ENCODE measurements at regions not wholly inside any gene's neighbourhood (a gene's known extent, or its start where the extent isn't known, plus 50 kb on each side); places are given as distances from the start of the nearest gene placed in this dataset.
A peak's percentile ranks its signal among the peaks of the same experiment; 100 is the strongest.

- peak overlapping the region in 1 of 2 donors; percentile 32 for H3K4me3 Mint-ChIP-seq
Measured at GRCh38 chr2:207474863-207475485, 54.8 kb upstream of the CREB1 start.

GRCh38 chr2:207475546-207475945, 54.2 kb upstream of the CREB1 start:
- H3K9me3 Mint-ChIP-seq, result no peaks in the 10 kb centered on the region
- H3K9me3 ChIP-seq (replicated peaks in 1 of 2; ENCODE audit: control insufficient read depth in 1 of 2, insufficient read depth in 1 of 2, low read length in 2 of 2), result no peaks in the 10 kb centered on the region
- H3K4me2 ChIP-seq (replicated peaks; ENCODE audit: extremely low read depth, low read length, poor library complexity, severe bottlenecking), result no peak overlapping the region
- H3K27ac Mint-ChIP-seq, result no peak overlapping the region
- peaks cover 38% of the 10 kb centered on the region for H3K4me1 Mint-ChIP-seq
- no peaks in the 10 kb centered on the region for H4K20me1 ChIP-seq (ENCODE audit: insufficient read depth, low read length)
- H3K9ac ChIP-seq (ENCODE audit: insufficient read depth, low read length, poor library complexity, severe bottlenecking), result no peak overlapping the region
- no peak for DNase-seq
- H3K36me3 ChIP-seq (replicated peaks in 1 of 2; ENCODE audit: control insufficient read depth in 1 of 2, insufficient read depth in 2 of 2, low read length in 2 of 2), result no peaks in the 10 kb centered on the region
- no peaks in the 10 kb centered on the region for H3K79me2 ChIP-seq (ENCODE audit: insufficient read depth, low read length)
- TF ChIP-seq CTCF (IDR thresholded peaks at IDR 0.05), result no peak
- no peaks in the 10 kb centered on the region for H3K27me3 ChIP-seq (ENCODE audit: control insufficient read depth in 2 of 2, insufficient read depth in 2 of 2, low read length in 2 of 2)
- WGBS (ENCODE audit: insufficient coverage), result no CpG with 5 or more reads among the region's 3 CpGs
- intact Hi-C loops (cut with micrococcal nuclease), result loop anchor here (2.0 to 10.0 kb wide), 4 partner anchors 341 to 781 kb away; no protein-coding TSS in a partner anchor
- H3K4me3 ChIP-seq (replicated peaks in 1 of 3; ENCODE audit: low read depth in 2 of 3, low read length in 3 of 3), result no peak overlapping the region
- no peak overlapping the region for H3K27ac ChIP-seq (ENCODE audit: low read depth in 1 of 2, low read length in 2 of 2)
- H3K27me3 Mint-ChIP-seq (ENCODE audit: low read depth in 3 of 3), result peaks cover 0 to 2% (median 0%) of the 10 kb centered on the region in 3 donors
- H3K4me1 ChIP-seq (ENCODE audit: control insufficient read depth in 1 of 2, insufficient read depth in 2 of 2, low read length in 2 of 2), result peaks cover 17 to 22% of the 10 kb centered on the region in 2 donors
- no peaks in the 10 kb centered on the region for H3K36me3 Mint-ChIP-seq
- H3K4me3 Mint-ChIP-seq, result no peak overlapping the region
- H2AFZ ChIP-seq (ENCODE audit: insufficient read depth, low read depth, low read length, poor library complexity, severe bottlenecking), result no peak overlapping the region

More at GRCh38 chr2:207474863-207475485, 54.8 kb upstream of the CREB1 start:
- no peaks in the 10 kb centered on the region for H3K27me3 ChIP-seq (ENCODE audit: control insufficient read depth in 2 of 2, insufficient read depth in 2 of 2, low read length in 2 of 2)
- Mint-ChIP-seq H3K36me3 (no peaks in the 10 kb centered on the region), H3K9me3 (no peaks in the 10 kb centered on the region), H3K27me3 (ENCODE audit: low read depth in 3 of 3) (peaks cover 0 to 2% (median 0%) of the 10 kb centered on the region in 3 donors), H3K27ac (no peak overlapping the region), H3K4me1 (peaks cover 33% of the 10 kb centered on the region)
- H3K4me3 ChIP-seq (replicated peaks in 1 of 3; ENCODE audit: low read depth in 2 of 3, low read length in 3 of 3), result no peak overlapping the region
- H2AFZ ChIP-seq (ENCODE audit: insufficient read depth, low read depth, low read length, poor library complexity, severe bottlenecking), result no peak overlapping the region
- no peak overlapping the region for H3K27ac ChIP-seq (ENCODE audit: low read depth in 1 of 2, low read length in 2 of 2)
- intact Hi-C loops (cut with micrococcal nuclease), result loop anchor here (2.0 to 10.0 kb wide), 6 partner anchors 340 to 783 kb away; no protein-coding TSS in a partner anchor
- H3K4me2 ChIP-seq (replicated peaks; ENCODE audit: extremely low read depth, low read length, poor library complexity, severe bottlenecking), result peak overlapping the region; percentile 25
- WGBS (ENCODE audit: insufficient coverage), result 22% methylated on average over 3 of the region's 13 CpGs
- H4K20me1 ChIP-seq (ENCODE audit: insufficient read depth, low read length), result no peaks in the 10 kb centered on the region
- H3K4me1 ChIP-seq (ENCODE audit: control insufficient read depth in 1 of 2, insufficient read depth in 2 of 2, low read length in 2 of 2), result peaks cover 12 to 16% of the 10 kb centered on the region in 2 donors
- no peaks in the 10 kb centered on the region for H3K9me3 ChIP-seq (replicated peaks in 1 of 2; ENCODE audit: control insufficient read depth in 1 of 2, insufficient read depth in 1 of 2, low read length in 2 of 2)
- H3K79me2 ChIP-seq (ENCODE audit: insufficient read depth, low read length), result no peaks in the 10 kb centered on the region
- no peaks in the 10 kb centered on the region for H3K36me3 ChIP-seq (replicated peaks in 1 of 2; ENCODE audit: control insufficient read depth in 1 of 2, insufficient read depth in 2 of 2, low read length in 2 of 2)
- peak; percentile 51 to 71 (median 63) for DNase-seq
- H3K9ac ChIP-seq (ENCODE audit: insufficient read depth, low read length, poor library complexity, severe bottlenecking), result no peak overlapping the region
- TF ChIP-seq CTCF (IDR thresholded peaks at IDR 0.05), result peak; percentile 78
